HUES6 (cell line): ENCODE measurements at regions not wholly inside any gene's neighbourhood (a gene's known extent, or its start where the extent isn't known, plus 50 kb on each side); places are given as distances from the start of the nearest gene placed in this dataset.

ENCODE experiments used
- H3K27ac ChIP-seq: 2 replicates; pipeline ENCODE4 v1.7.0; 2013; ENCODE audit warnings: low read depth, mild to moderate bottlenecking, low read length, inconsistent platforms
- H3K27me3 ChIP-seq: 2 replicates; pipeline ENCODE4 v1.6.1; 2013; ENCODE audit warnings: low read length; ENCODE audit not compliant: control insufficient read depth, insufficient read depth
- H3K36me3 ChIP-seq: 2 replicates; pipeline ENCODE4 v1.6.1; 2013; ENCODE audit warnings: low read length; ENCODE audit not compliant: control insufficient read depth, insufficient read depth
- H3K4me1 ChIP-seq: 2 replicates; pipeline ENCODE4 v1.6.1; 2013; ENCODE audit warnings: low read length; ENCODE audit not compliant: control insufficient read depth, insufficient read depth
- H3K4me3 ChIP-seq: 2 replicates; pipeline ENCODE4 v1.5.1; 2013; ENCODE audit warnings: low read depth, low read length
- H3K9ac ChIP-seq: one replicate; pipeline ENCODE4 v1.6.1; 2013; ENCODE audit warnings: mild to moderate bottlenecking, low read length
- H3K9me3 ChIP-seq: 2 replicates; pipeline ENCODE4 v1.6.1; 2013; ENCODE audit warnings: low read depth, low read length; ENCODE audit not compliant: control insufficient read depth, insufficient read depth

- Histone ChIP-seq H3K4me1 (no peaks in the 10 kb centered on the region), H3K36me3 (no peaks in the 10 kb centered on the region), H3K9ac (no peak overlapping the region), H3K9me3 (no peaks in the 10 kb centered on the region), H3K27me3 (no peaks in the 10 kb centered on the region), H3K27ac (no peak overlapping the region), H3K4me3 (no peak overlapping the region)
Measured at GRCh38 chr3:148175214-148175613, 522.5 kb upstream of the AGTR1 start.

GRCh38 chr3:148178503-148178902 is 519.2 kb upstream of the AGTR1 start:
- Histone ChIP-seq H3K27me3 (no peaks in the 10 kb centered on the region), H3K4me1 (no peaks in the 10 kb centered on the region), H3K36me3 (no peaks in the 10 kb centered on the region), H3K9me3 (no peaks in the 10 kb centered on the region), H3K9ac (no peak overlapping the region), H3K27ac (no peak overlapping the region), H3K4me3 (no peak overlapping the region)

GRCh38 chr3:148184798-148185197 is 512.9 kb upstream of the AGTR1 start:
- Histone ChIP-seq H3K27me3 (no peaks in the 10 kb centered on the region), H3K9ac (no peak overlapping the region), H3K4me3 (no peak overlapping the region)

GRCh38 chr3:148186881-148187280 is 510.8 kb upstream of the AGTR1 start:
- Histone ChIP-seq H3K9me3 (no peaks in the 10 kb centered on the region), H3K27ac (no peak overlapping the region), H3K27me3 (no peaks in the 10 kb centered on the region), H3K4me1 (no peaks in the 10 kb centered on the region), H3K36me3 (no peaks in the 10 kb centered on the region), H3K9ac (no peak overlapping the region), H3K4me3 (no peak overlapping the region)

More at GRCh38 chr3:148184798-148185197, 512.9 kb upstream of the AGTR1 start:
- Histone ChIP-seq H3K4me1 (no peaks in the 10 kb centered on the region), H3K27ac (no peak overlapping the region), H3K36me3 (no peaks in the 10 kb centered on the region), H3K9me3 (no peaks in the 10 kb centered on the region)

GRCh38 chr3:148187296-148187695 is 510.4 kb upstream of the AGTR1 start:
- no peaks in the 10 kb centered on the region for H3K27me3 ChIP-seq
- no peaks in the 10 kb centered on the region for H3K4me1 ChIP-seq
- no peak overlapping the region for H3K9ac ChIP-seq
- no peak overlapping the region for H3K27ac ChIP-seq
- no peaks in the 10 kb centered on the region for H3K36me3 ChIP-seq
- no peaks in the 10 kb centered on the region for H3K9me3 ChIP-seq
- no peak overlapping the region for H3K4me3 ChIP-seq

- H3K4me1 ChIP-seq, result no peaks in the 10 kb centered on the region
Measured at GRCh38 chr3:148190441-148190990, 507.2 kb upstream of the AGTR1 start.

GRCh38 chr3:148191966-148192365 is 505.7 kb upstream of the AGTR1 start:
- no peaks in the 10 kb centered on the region; the same call in 1 of the 2 replicates for H3K9me3 ChIP-seq
- no peak overlapping the region for H3K27ac ChIP-seq
- no peaks in the 10 kb centered on the region for H3K36me3 ChIP-seq
- H3K4me3 ChIP-seq, result no peak overlapping the region
- no peaks in the 10 kb centered on the region for H3K4me1 ChIP-seq
- no peak overlapping the region for H3K9ac ChIP-seq
- no peaks in the 10 kb centered on the region for H3K27me3 ChIP-seq

More at GRCh38 chr3:148190441-148190990, 507.2 kb upstream of the AGTR1 start:
- Histone ChIP-seq H3K27me3 (no peaks in the 10 kb centered on the region), H3K36me3 (no peaks in the 10 kb centered on the region), H3K9me3 (no peaks in the 10 kb centered on the region; the same call in 1 of the 2 replicates), H3K27ac (no peak overlapping the region), H3K4me3 (no peak overlapping the region), H3K9ac (no peak overlapping the region)

- Histone ChIP-seq H3K27ac (no peak overlapping the region), H3K9me3 (no peaks in the 10 kb centered on the region; the same call in 1 of the 2 replicates), H3K36me3 (no peaks in the 10 kb centered on the region), H3K4me3 (no peak overlapping the region), H3K9ac (no peak overlapping the region), H3K27me3 (no peaks in the 10 kb centered on the region), H3K4me1 (no peaks in the 10 kb centered on the region)
Measured at GRCh38 chr3:148197061-148197460, 500.6 kb upstream of the AGTR1 start.

GRCh38 chr3:148202386-148202785 is 495.3 kb upstream of the AGTR1 start:
- H3K9me3 ChIP-seq, result no peaks in the 10 kb centered on the region
- H3K4me1 ChIP-seq, result peaks cover under 1% of the 10 kb centered on the region; the same call in 1 of the 2 replicates
- H3K9ac ChIP-seq, result no peak overlapping the region
- no peak overlapping the region for H3K4me3 ChIP-seq
- no peaks in the 10 kb centered on the region for H3K36me3 ChIP-seq
- no peaks in the 10 kb centered on the region for H3K27me3 ChIP-seq
- no peak overlapping the region for H3K27ac ChIP-seq

GRCh38 chr3:148203297-148204010 is 494.2 kb upstream of the AGTR1 start:
- H3K36me3 ChIP-seq, result no peaks in the 10 kb centered on the region
- H3K27me3 ChIP-seq, result no peaks in the 10 kb centered on the region
- peaks cover 9% of the 10 kb centered on the region for H3K4me1 ChIP-seq
- no peak overlapping the region for H3K4me3 ChIP-seq
- no peaks in the 10 kb centered on the region for H3K9me3 ChIP-seq
- no peak overlapping the region for H3K9ac ChIP-seq
- H3K27ac ChIP-seq, result no peak overlapping the region

- no peaks in the 10 kb centered on the region for H3K36me3 ChIP-seq
- H3K27ac ChIP-seq, result no peak overlapping the region
Measured at GRCh38 chr3:148204131-148204530, 493.6 kb upstream of the AGTR1 start.

More at GRCh38 chr3:148204131-148204530, 493.6 kb upstream of the AGTR1 start:
- H3K9ac ChIP-seq, result no peak overlapping the region
- no peak overlapping the region for H3K4me3 ChIP-seq
- H3K9me3 ChIP-seq, result no peaks in the 10 kb centered on the region
- peaks cover 9% of the 10 kb centered on the region for H3K4me1 ChIP-seq
- H3K27me3 ChIP-seq, result no peaks in the 10 kb centered on the region
